Endothelial cell of umbilical vein (primary cell): ENCODE measurements at regions not wholly inside any gene's neighbourhood (a gene's known extent, or its start where the extent isn't known, plus 50 kb on each side); places are given as distances from the start of the nearest gene placed in this dataset.

Experiments
- BruUV-seq: library from RNA; stranded (reverse); fragments of 400-500 nt; replicated peaks from 2 replicates; lab custom pipeline; 2021; lab: Mats Ljungman, UMichigan
- CTCF ChIA-PET: fragments of 300-600, 350-600 bp; sonication (Branson Sonifier 250); formaldehyde crosslinking; loops from one replicate; lab custom pipeline; 2021; ENCODE audit warnings: antibody characterized with exemption, inconsistent platforms; lab: Charles Lee
- POLR2A ChIA-PET: fragments of 300-600, 350-600 bp; sonication (Branson Sonifier 250); formaldehyde crosslinking; loops from one replicate; lab custom pipeline; 2021; ENCODE audit warnings: antibody characterized with exemption, inconsistent platforms; lab: Charles Lee
- DNase-seq: peaks from one replicate; pipeline ENCODE4 v3.0.0-alpha.2; 2011; ENCODE audit warnings: low read depth, low spot score
- FAIRE-seq: peaks from 2 replicates; lab custom pipeline; 2011; peaks lifted over from hg19 to GRCh38; lab: Jason Lieb, UNC
- H2AFZ ChIP-seq: 2 replicates; pipeline ENCODE4 v1.6.0; 2012; ENCODE audit warnings: low read depth, low read length, control low read depth, inconsistent platforms
- H3K27ac ChIP-seq: 2 replicates; pipeline ENCODE4 v1.5.1; 2011; ENCODE audit warnings: low read depth, mild to moderate bottlenecking, control low read depth, low read length, moderate library complexity; ENCODE audit not compliant: insufficient read depth
- H3K27me3 ChIP-seq, 2 experiments: 2 replicates each; pipeline versions ENCODE4 v1.6.0 to v1.6.1; 2011; ENCODE audit warnings: low read length in 2 of 2, mixed read lengths in 1 of 2; ENCODE audit not compliant: control insufficient read depth in 2 of 2, insufficient read depth in 2 of 2
- H3K36me3 ChIP-seq, 2 experiments: 2 replicates in 1 of 2; 3 replicates in 1 of 2; pipeline ENCODE4 v1.5.1; 2011; ENCODE audit warnings: low read length in 2 of 2, mild to moderate bottlenecking in 1 of 2, moderate library complexity in 1 of 2; ENCODE audit not compliant: control insufficient read depth in 2 of 2, insufficient read depth in 2 of 2; ENCODE audit errors: extremely low read depth in 1 of 2
- H3K4me1 ChIP-seq: 3 replicates; pipeline ENCODE4 v1.5.1; 2011; ENCODE audit warnings: mild to moderate bottlenecking, low read length; ENCODE audit not compliant: control insufficient read depth, insufficient read depth; ENCODE audit errors: extremely low read depth
- H3K4me2 ChIP-seq: 2 replicates; pipeline ENCODE4 v1.6.1; 2011; ENCODE audit warnings: low read length, control low read depth, mixed read lengths; ENCODE audit not compliant: insufficient read depth
- H3K4me3 ChIP-seq, 3 experiments: fragments of 200-600 bp in 1 of 3; sonication (generic), shearing (Covaris generic) in 1 of 3; replicated peaks in 1 of 3; 2 replicates each; pipeline ENCODE4 v1.5.1; 2011 to 2016; ENCODE audit warnings: control low read depth in 3 of 3, low read length in 3 of 3, mild to moderate bottlenecking in 2 of 3, inconsistent platforms in 1 of 3, low read depth in 1 of 3, moderate library complexity in 1 of 3; ENCODE audit not compliant: insufficient read depth in 1 of 3
- H3K79me2 ChIP-seq: 2 replicates; pipeline ENCODE4 v1.6.0; 2012; ENCODE audit warnings: low read length, inconsistent platforms; ENCODE audit not compliant: control insufficient read depth, insufficient read depth
- H3K9ac ChIP-seq: replicated peaks from 2 replicates; pipeline ENCODE3; 2011; ENCODE audit warnings: low read length, control low read depth; ENCODE audit not compliant: insufficient read depth; ENCODE audit errors: extremely low read depth
- H3K9me1 ChIP-seq: replicated peaks from 3 replicates; pipeline ENCODE4 v1.6.0; 2011; ENCODE audit warnings: mild to moderate bottlenecking, low read length; ENCODE audit not compliant: control insufficient read depth, insufficient read depth; ENCODE audit errors: extremely low read depth
- H3K9me3 ChIP-seq: replicated peaks from 2 replicates; pipeline ENCODE4 v1.5.1; 2012; ENCODE audit warnings: low read length, inconsistent platforms; ENCODE audit not compliant: control insufficient read depth, insufficient read depth
- H4K20me1 ChIP-seq: replicated peaks from 2 replicates; pipeline ENCODE3; 2011; ENCODE audit warnings: mild to moderate bottlenecking, low read length; ENCODE audit not compliant: control insufficient read depth, insufficient read depth; ENCODE audit errors: extremely low read depth
- EZH2 ChIP-seq: IDR thresholded peaks from 2 replicates; pipeline ENCODE4 v1.6.1; 2012; ENCODE audit warnings: borderline replicate concordance, low read depth, mild to moderate bottlenecking, moderate library complexity, low read length, inconsistent platforms; ENCODE audit not compliant: severe bottlenecking
- FOS ChIP-seq: IDR thresholded peaks from 2 replicates; pipeline ENCODE4 v1.6.1; 2011; ENCODE audit warnings: mild to moderate bottlenecking, low read length, moderate library complexity, borderline replicate concordance; ENCODE audit not compliant: insufficient read depth
- GATA2 ChIP-seq: IDR thresholded peaks from 2 replicates; pipeline ENCODE4 v1.7.0; 2011; ENCODE audit warnings: low read depth, mild to moderate bottlenecking, moderate library complexity, mixed read lengths, low read length; ENCODE audit not compliant: insufficient read length, insufficient read depth
- MYC ChIP-seq: IDR thresholded peaks from one replicate; pipeline ENCODE4 v1.6.1; 2011; ENCODE audit warnings: mild to moderate bottlenecking, low read depth, low read length
- POLR2A ChIP-seq: IDR thresholded peaks from 2 replicates; pipeline ENCODE4 v1.6.1; 2012; ENCODE audit warnings: low read depth, mild to moderate bottlenecking, control low read depth, low read length
- POLR2AphosphoS5 ChIP-seq: IDR thresholded peaks from 2 replicates; pipeline ENCODE4 v1.6.1; 2012; ENCODE audit warnings: low read depth, mild to moderate bottlenecking, control low read depth, low read length, moderate library complexity; ENCODE audit not compliant: insufficient read depth
- dilution Hi-C: fragments of 300-500 bp; cut with MboI; formaldehyde crosslinking; loops from one replicate; pipeline ENCODE4 v1.15.0; 2019; ENCODE audit warnings: low sequenced_read_pairs; ENCODE audit not compliant: extremely low pct_ligation_motif_present
- intact Hi-C: fragments of 100-400 bp; cut with micrococcal nuclease; formaldehyde crosslinking; loops from one replicate; pipeline ENCODE4 v1.10.0; 2022
- TF ChIP-seq, protein P1 (sequence below): IDR thresholded peaks from 2 replicates; pipeline ENCODE4 v1.6.1; 2011; ENCODE audit not compliant: insufficient read depth, insufficient read length

DNA sequence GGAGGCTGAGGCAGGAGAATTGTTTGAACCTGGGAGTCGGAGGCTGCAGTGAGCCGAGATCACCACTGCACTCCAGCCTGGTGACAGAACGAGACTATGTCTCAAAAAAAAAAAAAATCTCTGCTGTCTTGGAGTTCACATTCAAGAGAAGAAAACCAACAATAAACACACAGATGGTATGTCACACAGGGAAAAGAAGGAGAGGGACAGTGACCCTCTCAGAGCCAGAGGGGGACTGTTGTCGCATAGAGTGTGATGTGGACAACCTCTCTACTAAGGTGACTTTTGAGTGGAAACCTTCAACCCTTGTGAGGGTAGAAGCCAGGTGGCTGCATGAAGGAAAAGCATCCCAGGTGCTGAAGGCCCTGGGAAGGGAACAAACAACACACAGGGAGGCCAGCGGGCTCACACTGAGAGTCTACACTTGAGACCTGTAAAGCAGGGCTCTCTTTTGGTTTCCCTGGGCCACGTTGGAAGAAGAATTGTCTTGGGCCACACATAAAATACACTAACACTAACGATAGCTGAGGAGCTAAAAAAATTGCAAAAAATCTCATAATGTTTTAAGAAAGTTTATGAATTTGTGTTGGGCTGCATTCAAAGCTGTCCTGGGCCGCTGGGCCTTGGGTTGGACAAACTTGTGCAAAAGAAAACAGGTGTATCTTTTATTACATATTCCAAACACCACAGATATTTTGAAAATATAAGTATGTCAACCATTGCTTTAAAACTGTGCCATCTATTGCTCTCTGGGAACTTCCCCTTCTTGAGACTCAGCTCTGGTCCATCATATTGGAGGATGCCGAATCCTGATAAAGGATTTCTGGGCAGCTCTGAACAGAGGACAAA, 136.0 kb downstream of the DDX1 start:
- H3K36me3 ChIP-seq: no peaks in the 10 kb centered on the region
- FAIRE-seq (no peak), DNase-seq (no peak)
- dilution Hi-C loops: no loop called here
- ChIA-PET CTCF (interaction anchor here (0.7 kb wide), 1 partner anchor 18 kb away, joined by 3 read pairs; no protein-coding TSS in a partner anchor), POLR2A (no interaction called here)
- no peak overlapping the region for H3K4me2 ChIP-seq
- no peak overlapping the region for H3K4me3 ChIP-seq
- H3K9me3 ChIP-seq: no peaks in the 10 kb centered on the region
- peaks cover 0 to 1% of the 10 kb centered on the region in 2 experiments for H3K27me3 ChIP-seq
- peaks cover 19% of the 10 kb centered on the region for H3K4me1 ChIP-seq
- H2AFZ ChIP-seq: no peak overlapping the region
- no peaks in the 10 kb centered on the region for H3K9me1 ChIP-seq
- no TSS peak for BruUV-seq
- no peak overlapping the region for H3K9ac ChIP-seq
- H3K27ac ChIP-seq: no peak overlapping the region
- intact Hi-C loops: no loop called here
- no peaks in the 10 kb centered on the region for H4K20me1 ChIP-seq
- TF ChIP-seq POLR2AphosphoS5: no peak
- TF ChIP-seq FOS: no peak
- TF ChIP-seq GATA2: no peak
- TF ChIP-seq, protein P1, sequence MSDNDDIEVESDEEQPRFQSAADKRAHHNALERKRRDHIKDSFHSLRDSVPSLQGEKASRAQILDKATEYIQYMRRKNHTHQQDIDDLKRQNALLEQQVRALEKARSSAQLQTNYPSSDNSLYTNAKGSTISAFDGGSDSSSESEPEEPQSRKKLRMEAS: no peak
- TF ChIP-seq MYC: no peak
- no peak for TF ChIP-seq POLR2A
- no peak for TF ChIP-seq EZH2
- H3K79me2 ChIP-seq: no peaks in the 10 kb centered on the region
